ENCODE measurements at regions not wholly inside any gene's neighbourhood (a gene's known extent, or its start where the extent isn't known, plus 50 kb on each side); places are given as distances from the start of the nearest gene placed in this dataset.

DNA sequence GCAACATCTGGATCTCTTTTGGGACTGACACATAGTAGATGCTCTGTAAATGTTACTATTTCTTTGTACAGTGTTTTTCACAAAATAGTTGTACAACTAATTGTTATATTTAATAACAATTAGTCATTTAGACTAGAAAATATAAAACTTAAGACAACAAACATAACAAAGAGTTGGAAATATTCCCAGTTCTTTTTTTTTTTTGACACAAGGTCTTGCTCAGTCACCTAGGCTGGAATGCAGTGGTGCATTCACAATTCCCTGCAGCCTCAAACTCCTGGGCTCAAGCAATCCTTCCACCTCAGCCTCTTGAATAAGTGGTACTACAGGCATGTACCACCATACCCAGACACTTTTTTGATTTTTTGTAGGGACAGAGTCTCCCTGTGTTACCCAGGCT lies 105.8 kb downstream of the UTRN start:
- H3K9me3 ChIP-seq (ENCODE audit: low read length), result no peaks in the 10 kb centered on the region
- peaks cover 5% of the 10 kb centered on the region; the same call in 1 of the 2 replicates for H3K27me3 ChIP-seq (ENCODE audit: low read length)
- no peak overlapping the region for H2AFZ ChIP-seq (ENCODE audit: low read length)
- no peak overlapping the region for H3K4me3 ChIP-seq (ENCODE audit: low read length)
- H3K9ac ChIP-seq (ENCODE audit: low read length), result no peak overlapping the region
- H3K4me2 ChIP-seq (ENCODE audit: low read depth, low read length, poor library complexity, severe bottlenecking), result no peak overlapping the region
- H3K27ac ChIP-seq (ENCODE audit: low read length), result no peak overlapping the region
- no peaks in the 10 kb centered on the region for H3K79me2 ChIP-seq (ENCODE audit: low read length)
- H3K9me2 ChIP-seq (replicated peaks; ENCODE audit: insufficient read depth, low read length), result no peaks in the 10 kb centered on the region
- H3K4me1 ChIP-seq (ENCODE audit: low read length), result no peaks in the 10 kb centered on the region
- no peaks in the 10 kb centered on the region for H3K36me3 ChIP-seq (ENCODE audit: insufficient read depth, low read length)
- no peak for DNase-seq
- no peaks in the 10 kb centered on the region for H4K20me1 ChIP-seq (ENCODE audit: insufficient read depth, low read depth, low read length)

DNA sequence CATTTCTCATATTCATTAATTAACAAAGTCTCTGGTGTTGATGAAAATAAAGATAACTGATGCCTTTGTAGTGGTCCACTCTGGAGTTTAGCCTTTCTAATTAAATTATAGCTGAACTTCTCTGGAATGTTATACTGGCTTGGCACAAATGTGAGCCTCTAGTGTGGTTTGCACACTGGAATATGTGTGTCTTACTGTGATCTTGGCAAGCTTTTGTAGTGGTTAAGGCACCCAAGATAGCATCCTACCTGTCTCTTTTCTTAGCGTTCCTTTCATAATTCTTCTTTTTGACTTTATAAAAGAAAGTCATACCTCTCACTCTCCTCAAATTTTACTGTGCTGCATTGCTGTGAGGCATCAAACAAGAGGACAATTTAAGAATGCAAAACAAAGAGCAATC lies 107.4 kb downstream of the UTRN start:
- Histone ChIP-seq H3K36me3 (ENCODE audit: insufficient read depth, low read length) (no peaks in the 10 kb centered on the region), H3K9me3 (ENCODE audit: low read length) (no peaks in the 10 kb centered on the region), H3K9ac (ENCODE audit: low read length) (no peak overlapping the region), H3K9me2 (replicated peaks; ENCODE audit: insufficient read depth, low read length) (no peaks in the 10 kb centered on the region), H4K20me1 (ENCODE audit: insufficient read depth, low read depth, low read length) (no peaks in the 10 kb centered on the region), H3K4me3 (ENCODE audit: low read length) (no peak overlapping the region), H3K79me2 (ENCODE audit: low read length) (no peaks in the 10 kb centered on the region), H3K27me3 (ENCODE audit: low read length) (peaks cover 5% of the 10 kb centered on the region; the same call in 1 of the 2 replicates), H3K4me2 (ENCODE audit: low read depth, low read length, poor library complexity, severe bottlenecking) (no peak overlapping the region), H2AFZ (ENCODE audit: low read length) (no peak overlapping the region), H3K4me1 (ENCODE audit: low read length) (no peaks in the 10 kb centered on the region), H3K27ac (ENCODE audit: low read length) (no peak overlapping the region)
- DNase-seq, result no peak

- no peak for DNase-seq
- Histone ChIP-seq H3K4me3 (ENCODE audit: low read length) (no peak overlapping the region), H3K27ac (ENCODE audit: low read length) (no peak overlapping the region), H3K36me3 (ENCODE audit: insufficient read depth, low read length) (no peaks in the 10 kb centered on the region), H3K27me3 (ENCODE audit: low read length) (peaks cover 5% of the 10 kb centered on the region; the same call in 1 of the 2 replicates), H3K9me2 (replicated peaks; ENCODE audit: insufficient read depth, low read length) (no peaks in the 10 kb centered on the region), H3K9me3 (ENCODE audit: low read length) (no peaks in the 10 kb centered on the region), H2AFZ (ENCODE audit: low read length) (no peak overlapping the region), H4K20me1 (ENCODE audit: insufficient read depth, low read depth, low read length) (no peaks in the 10 kb centered on the region), H3K4me1 (ENCODE audit: low read length) (no peaks in the 10 kb centered on the region), H3K79me2 (ENCODE audit: low read length) (no peaks in the 10 kb centered on the region), H3K9ac (ENCODE audit: low read length) (no peak overlapping the region), H3K4me2 (ENCODE audit: low read depth, low read length, poor library complexity, severe bottlenecking) (no peak overlapping the region)
Observed at GRCh38 chr6:144394210-144394609, 109.1 kb downstream of the UTRN start.

- Histone ChIP-seq H3K27me3 (ENCODE audit: low read length) (peaks cover 5% of the 10 kb centered on the region; the same call in 1 of the 2 replicates), H2AFZ (ENCODE audit: low read length) (no peak overlapping the region), H4K20me1 (ENCODE audit: insufficient read depth, low read depth, low read length) (no peaks in the 10 kb centered on the region), H3K36me3 (ENCODE audit: insufficient read depth, low read length) (no peaks in the 10 kb centered on the region), H3K9me2 (replicated peaks; ENCODE audit: insufficient read depth, low read length) (no peaks in the 10 kb centered on the region), H3K79me2 (ENCODE audit: low read length) (no peaks in the 10 kb centered on the region), H3K4me3 (ENCODE audit: low read length) (no peak overlapping the region), H3K4me2 (ENCODE audit: low read depth, low read length, poor library complexity, severe bottlenecking) (no peak overlapping the region), H3K4me1 (ENCODE audit: low read length) (no peaks in the 10 kb centered on the region), H3K9ac (ENCODE audit: low read length) (no peak overlapping the region), H3K9me3 (ENCODE audit: low read length) (no peaks in the 10 kb centered on the region), H3K27ac (ENCODE audit: low read length) (no peak overlapping the region)
- no peak for DNase-seq
Observed at GRCh38 chr6:144395014-144395413, 109.9 kb downstream of the UTRN start.

DNA sequence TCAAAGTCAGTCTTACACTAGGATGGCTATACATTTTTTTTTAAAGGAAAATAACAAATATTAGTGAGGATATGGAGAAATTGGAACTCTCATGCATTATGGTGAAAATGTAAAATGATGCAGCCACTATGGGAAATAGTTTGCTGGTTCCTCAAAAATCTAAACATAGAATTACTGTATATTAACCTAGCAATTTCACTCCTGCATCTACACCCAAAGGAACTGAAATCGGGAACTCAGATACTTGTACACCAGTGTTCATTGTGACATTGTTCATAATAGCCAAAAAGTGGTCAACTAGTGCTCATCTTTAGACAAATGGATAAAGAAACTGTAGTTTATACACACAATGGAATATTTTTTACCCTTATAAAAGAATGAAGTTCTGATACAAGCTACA lies 110.7 kb downstream of the UTRN start:
- Histone ChIP-seq H4K20me1 (ENCODE audit: insufficient read depth, low read depth, low read length) (no peaks in the 10 kb centered on the region), H3K79me2 (ENCODE audit: low read length) (no peaks in the 10 kb centered on the region), H3K4me3 (ENCODE audit: low read length) (no peak overlapping the region), H3K9ac (ENCODE audit: low read length) (no peak overlapping the region), H3K4me1 (ENCODE audit: low read length) (no peaks in the 10 kb centered on the region), H3K36me3 (ENCODE audit: insufficient read depth, low read length) (no peaks in the 10 kb centered on the region), H3K27me3 (ENCODE audit: low read length) (peaks cover 5% of the 10 kb centered on the region; the same call in 1 of the 2 replicates), H3K9me3 (ENCODE audit: low read length) (no peaks in the 10 kb centered on the region), H3K9me2 (replicated peaks; ENCODE audit: insufficient read depth, low read length) (no peaks in the 10 kb centered on the region), H2AFZ (ENCODE audit: low read length) (no peak overlapping the region), H3K4me2 (ENCODE audit: low read depth, low read length, poor library complexity, severe bottlenecking) (no peak overlapping the region), H3K27ac (ENCODE audit: low read length) (no peak overlapping the region)
- DNase-seq, result no peak

DNA sequence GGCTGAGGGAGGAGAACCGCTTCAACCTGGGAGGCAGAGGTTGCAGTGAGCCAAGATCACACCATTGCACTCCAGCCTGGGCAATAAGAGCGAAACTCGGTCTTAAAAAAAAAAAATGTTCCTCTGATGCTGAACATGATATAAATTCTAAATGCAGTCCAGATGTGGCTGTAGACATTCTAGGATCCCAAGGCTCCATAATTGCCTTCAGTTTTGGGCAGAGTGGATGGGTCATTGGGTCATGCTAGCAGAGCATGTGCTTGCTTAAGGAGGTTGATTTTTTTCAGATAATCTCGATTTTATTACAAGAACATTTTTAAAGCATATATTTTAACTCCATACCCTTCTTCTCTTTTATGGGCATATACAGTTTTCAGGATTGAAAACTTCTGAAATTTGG lies 112.0 kb downstream of the UTRN start:
- H3K79me2 ChIP-seq (ENCODE audit: low read length), result no peaks in the 10 kb centered on the region
- no peak overlapping the region for H3K27ac ChIP-seq (ENCODE audit: low read length)
- no peaks in the 10 kb centered on the region for H3K9me2 ChIP-seq (replicated peaks; ENCODE audit: insufficient read depth, low read length)
- H3K9ac ChIP-seq (ENCODE audit: low read length), result no peak overlapping the region
- H3K4me2 ChIP-seq (ENCODE audit: low read depth, low read length, poor library complexity, severe bottlenecking), result no peak overlapping the region
- H3K9me3 ChIP-seq (ENCODE audit: low read length), result no peaks in the 10 kb centered on the region
- H3K36me3 ChIP-seq (ENCODE audit: insufficient read depth, low read length), result no peaks in the 10 kb centered on the region
- no peak overlapping the region for H3K4me3 ChIP-seq (ENCODE audit: low read length)
- H3K27me3 ChIP-seq (ENCODE audit: low read length), result peaks cover 5% of the 10 kb centered on the region; the same call in 1 of the 2 replicates
- H3K4me1 ChIP-seq (ENCODE audit: low read length), result no peaks in the 10 kb centered on the region
- no peaks in the 10 kb centered on the region for H4K20me1 ChIP-seq (ENCODE audit: insufficient read depth, low read depth, low read length)
- H2AFZ ChIP-seq (ENCODE audit: low read length), result no peak overlapping the region
- no peak for DNase-seq

- H3K4me1 ChIP-seq (ENCODE audit: low read length), result no peaks in the 10 kb centered on the region
- H2AFZ ChIP-seq (ENCODE audit: low read length), result no peak overlapping the region
- H3K9me2 ChIP-seq (replicated peaks; ENCODE audit: insufficient read depth, low read length), result no peaks in the 10 kb centered on the region
- no peaks in the 10 kb centered on the region for H4K20me1 ChIP-seq (ENCODE audit: insufficient read depth, low read depth, low read length)
- H3K27ac ChIP-seq (ENCODE audit: low read length), result no peak overlapping the region
- H3K36me3 ChIP-seq (ENCODE audit: insufficient read depth, low read length), result no peaks in the 10 kb centered on the region
- H3K4me3 ChIP-seq (ENCODE audit: low read length), result no peak overlapping the region
- H3K9me3 ChIP-seq (ENCODE audit: low read length), result no peaks in the 10 kb centered on the region
- H3K4me2 ChIP-seq (ENCODE audit: low read depth, low read length, poor library complexity, severe bottlenecking), result no peak overlapping the region
- no peak overlapping the region for H3K9ac ChIP-seq (ENCODE audit: low read length)
- no peaks in the 10 kb centered on the region for H3K27me3 ChIP-seq (ENCODE audit: low read length)
- no peaks in the 10 kb centered on the region for H3K79me2 ChIP-seq (ENCODE audit: low read length)
- no peak for DNase-seq
Observed at GRCh38 chr6:144400321-144400720, 115.2 kb downstream of the UTRN start.

GRCh38 chr6:144401736-144402733 lies 116.9 kb downstream of the UTRN start:
- no peaks in the 10 kb centered on the region for H4K20me1 ChIP-seq (ENCODE audit: insufficient read depth, low read depth, low read length)
- H3K27ac ChIP-seq (ENCODE audit: low read length), result no peak overlapping the region
- no peak overlapping the region for H3K4me3 ChIP-seq (ENCODE audit: low read length)
- no peak overlapping the region for H3K9ac ChIP-seq (ENCODE audit: low read length)
- no peaks in the 10 kb centered on the region for H3K36me3 ChIP-seq (ENCODE audit: insufficient read depth, low read length)
- no peak overlapping the region for H2AFZ ChIP-seq (ENCODE audit: low read length)
- no peaks in the 10 kb centered on the region for H3K9me3 ChIP-seq (ENCODE audit: low read length)
- H3K4me1 ChIP-seq (ENCODE audit: low read length), result no peaks in the 10 kb centered on the region
- no peak for DNase-seq
- H3K4me2 ChIP-seq (ENCODE audit: low read depth, low read length, poor library complexity, severe bottlenecking), result no peak overlapping the region
- no peaks in the 10 kb centered on the region for H3K79me2 ChIP-seq (ENCODE audit: low read length)
- H3K27me3 ChIP-seq (ENCODE audit: low read length), result no peaks in the 10 kb centered on the region
- H3K9me2 ChIP-seq (replicated peaks; ENCODE audit: insufficient read depth, low read length), result no peaks in the 10 kb centered on the region
